Hepatocyte (in vitro differentiated cells): ENCODE measurements at regions not wholly inside any gene's neighbourhood (a gene's known extent, or its start where the extent isn't known, plus 50 kb on each side); places are given as distances from the start of the nearest gene placed in this dataset.
"Not testable (repeated sequence)": the region's sequence is repeated elsewhere in the genome, so short reads cannot be mapped to it uniquely, and the experiment has no call there.

ENCODE experiments used
- DNase-seq: peaks from one replicate; pipeline ENCODE4 v3.0.0-alpha.2; 2016; ENCODE audit warnings: low spot score
- H2AFZ ChIP-seq: fragments of 200-600 bp; sonication (generic); 2 replicates; pipeline ENCODE4 v1.6.0; 2016; ENCODE audit warnings: antibody characterized with exemption, mild to moderate bottlenecking
- H3K27ac ChIP-seq: fragments of 200-600 bp; sonication (generic); 2 replicates; pipeline ENCODE4 v1.5.1; 2016; ENCODE audit warnings: mild to moderate bottlenecking
- H3K27me3 ChIP-seq: fragments of 200-600 bp; sonication (generic); 2 replicates; pipeline ENCODE4 v1.6.1; 2016
- H3K36me3 ChIP-seq: fragments of 200-600 bp; sonication (generic); replicated peaks from 2 replicates; pipeline ENCODE4 v1.5.1; 2016; ENCODE audit warnings: low read depth; ENCODE audit not compliant: insufficient read depth
- H3K4me1 ChIP-seq: fragments of 200-600 bp; sonication (generic); 2 replicates; pipeline ENCODE4 v1.5.1; 2016; ENCODE audit warnings: mild to moderate bottlenecking, moderate library complexity; ENCODE audit not compliant: insufficient read depth
- H3K4me2 ChIP-seq: fragments of 200-600 bp; sonication (generic); 2 replicates; pipeline ENCODE4 v1.6.0; 2016
- H3K4me3 ChIP-seq: fragments of 200-600 bp; sonication (generic); 2 replicates; pipeline ENCODE4 v1.5.1; 2016; ENCODE audit warnings: mild to moderate bottlenecking
- H3K79me2 ChIP-seq: fragments of 200-600 bp; sonication (generic); 2 replicates; pipeline ENCODE4 v1.6.0; 2017; ENCODE audit warnings: mild to moderate bottlenecking
- H3K9me2 ChIP-seq: fragments of 200-600 bp; sonication (generic); replicated peaks from 2 replicates; pipeline ENCODE4 v1.6.0; 2017; ENCODE audit warnings: mild to moderate bottlenecking; ENCODE audit not compliant: insufficient read depth
- H3K9me3 ChIP-seq: fragments of 200-600 bp; sonication (generic); 2 replicates; pipeline ENCODE4 v1.5.1; 2016; ENCODE audit warnings: low read depth, mild to moderate bottlenecking
- H4K20me1 ChIP-seq: fragments of 200-600 bp; sonication (generic); 2 replicates; pipeline ENCODE4 v1.6.0; 2016; ENCODE audit warnings: mild to moderate bottlenecking; ENCODE audit not compliant: insufficient read depth, poor library complexity, severe bottlenecking
- EZH2 ChIP-seq: fragments of 200-600 bp; sonication (generic); IDR thresholded peaks from 2 replicates; pipeline ENCODE4 v1.6.1; 2016; ENCODE audit warnings: antibody characterized with exemption, mild to moderate bottlenecking, borderline replicate concordance
- EZH2phosphoT487 ChIP-seq: fragments of 200-600 bp; sonication (generic); IDR thresholded peaks from one replicate; pipeline ENCODE4 v1.6.1; 2018; ENCODE audit warnings: antibody characterized with exemption, mild to moderate bottlenecking, low read depth, moderate library complexity; ENCODE audit not compliant: unreplicated experiment, severe bottlenecking
- WGBS: methylation state at CpG from one replicate; pipeline ENCODE4 v1.1.6; 2016; ENCODE audit warnings: low lambda C conversion rate; ENCODE audit errors: missing lambda C conversion rate; 5-methylcytosine and 5-hydroxymethylcytosine counted together
- TF ChIP-seq, protein P1 (sequence below): fragments of 200-600 bp; sonication (generic); IDR thresholded peaks from 2 replicates; pipeline ENCODE4 v1.5.1; 2016; ENCODE audit warnings: antibody characterized with exemption, mild to moderate bottlenecking; ENCODE audit not compliant: poor library complexity

DNA sequence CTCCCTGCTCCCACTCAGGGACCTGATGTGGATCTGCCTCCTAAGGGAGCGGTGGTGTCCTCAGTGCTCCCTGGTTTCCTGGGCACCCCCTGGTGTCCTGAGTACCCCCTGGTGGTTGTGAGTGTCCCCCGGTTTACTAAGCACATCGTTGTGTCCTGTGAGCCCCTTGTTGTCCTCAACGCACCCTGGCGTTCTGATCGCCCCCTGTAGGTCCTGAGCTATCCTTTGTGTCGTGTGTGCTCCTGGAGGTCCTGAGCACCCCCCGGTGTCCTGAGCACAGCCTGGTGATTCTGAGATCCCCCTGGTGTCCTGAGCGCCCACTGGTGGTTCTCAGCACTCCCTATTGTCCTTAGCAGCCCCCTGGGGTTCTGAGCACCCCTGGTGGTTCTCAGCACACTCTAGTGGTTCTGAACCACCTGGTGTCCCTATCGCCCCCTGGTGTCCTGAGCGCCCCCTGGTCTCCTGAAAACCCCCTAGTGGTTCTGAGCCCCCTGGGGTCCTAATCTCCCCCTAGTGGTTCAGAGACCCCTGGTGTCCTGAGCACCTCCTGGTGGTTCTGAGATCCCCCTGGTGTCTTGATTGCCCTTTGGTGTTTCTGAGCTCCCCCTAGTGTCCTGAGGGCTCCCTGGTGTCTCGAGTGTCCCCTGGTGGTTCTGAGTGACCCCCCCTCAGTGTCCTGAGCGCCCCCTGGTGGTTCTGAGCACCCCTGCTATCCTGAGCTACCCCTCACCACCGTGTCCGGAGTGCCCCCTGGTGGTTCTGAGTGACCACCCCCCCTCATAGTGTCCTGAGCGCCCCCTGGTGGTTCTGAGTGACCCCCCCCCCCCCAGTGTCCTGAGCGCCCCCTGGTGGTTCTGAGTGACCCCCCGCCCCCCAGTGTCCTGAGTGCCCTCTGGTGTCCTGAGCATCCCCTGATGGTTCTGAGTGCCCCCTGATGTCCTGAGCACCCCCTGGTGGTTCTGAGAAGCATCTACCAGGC, 615.1 kb downstream of the TMEM121 start:
- H3K4me3 ChIP-seq: no peak overlapping the region
- H3K9me3 ChIP-seq: no peaks in the 10 kb centered on the region
- H3K4me1 ChIP-seq: no peaks in the 10 kb centered on the region
- 87% methylated on average over 9 of the region's 18 CpGs for WGBS
- no peak overlapping the region for H3K27ac ChIP-seq
- H3K79me2 ChIP-seq: no peaks in the 10 kb centered on the region
- H3K9me2 ChIP-seq: no peaks in the 10 kb centered on the region
- DNase-seq: no peak
- no peaks in the 10 kb centered on the region for H4K20me1 ChIP-seq
- TF ChIP-seq, protein P1, sequence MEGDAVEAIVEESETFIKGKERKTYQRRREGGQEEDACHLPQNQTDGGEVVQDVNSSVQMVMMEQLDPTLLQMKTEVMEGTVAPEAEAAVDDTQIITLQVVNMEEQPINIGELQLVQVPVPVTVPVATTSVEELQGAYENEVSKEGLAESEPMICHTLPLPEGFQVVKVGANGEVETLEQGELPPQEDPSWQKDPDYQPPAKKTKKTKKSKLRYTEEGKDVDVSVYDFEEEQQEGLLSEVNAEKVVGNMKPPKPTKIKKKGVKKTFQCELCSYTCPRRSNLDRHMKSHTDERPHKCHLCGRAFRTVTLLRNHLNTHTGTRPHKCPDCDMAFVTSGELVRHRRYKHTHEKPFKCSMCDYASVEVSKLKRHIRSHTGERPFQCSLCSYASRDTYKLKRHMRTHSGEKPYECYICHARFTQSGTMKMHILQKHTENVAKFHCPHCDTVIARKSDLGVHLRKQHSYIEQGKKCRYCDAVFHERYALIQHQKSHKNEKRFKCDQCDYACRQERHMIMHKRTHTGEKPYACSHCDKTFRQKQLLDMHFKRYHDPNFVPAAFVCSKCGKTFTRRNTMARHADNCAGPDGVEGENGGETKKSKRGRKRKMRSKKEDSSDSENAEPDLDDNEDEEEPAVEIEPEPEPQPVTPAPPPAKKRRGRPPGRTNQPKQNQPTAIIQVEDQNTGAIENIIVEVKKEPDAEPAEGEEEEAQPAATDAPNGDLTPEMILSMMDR: no peak
- no peak for TF ChIP-seq EZH2
- no peak for TF ChIP-seq EZH2phosphoT487
- H2AFZ ChIP-seq: no peak overlapping the region
- no peaks in the 10 kb centered on the region for H3K27me3 ChIP-seq
- H3K36me3 ChIP-seq: no peaks in the 10 kb centered on the region
- no peak overlapping the region for H3K4me2 ChIP-seq

GRCh38 chr14:106145731-106146130, 619.3 kb downstream of the TMEM121 start:
- not testable (repeated sequence) for H3K79me2 ChIP-seq, H3K4me1 ChIP-seq, DNase-seq, H3K9me2 ChIP-seq, H3K4me2 ChIP-seq, H3K4me3 ChIP-seq, H4K20me1 ChIP-seq, H3K36me3 ChIP-seq, H3K27me3 ChIP-seq, H2AFZ ChIP-seq, H3K27ac ChIP-seq, H3K9me3 ChIP-seq
- WGBS: 77% methylated on average over 6 of the region's 6 CpGs

DNA sequence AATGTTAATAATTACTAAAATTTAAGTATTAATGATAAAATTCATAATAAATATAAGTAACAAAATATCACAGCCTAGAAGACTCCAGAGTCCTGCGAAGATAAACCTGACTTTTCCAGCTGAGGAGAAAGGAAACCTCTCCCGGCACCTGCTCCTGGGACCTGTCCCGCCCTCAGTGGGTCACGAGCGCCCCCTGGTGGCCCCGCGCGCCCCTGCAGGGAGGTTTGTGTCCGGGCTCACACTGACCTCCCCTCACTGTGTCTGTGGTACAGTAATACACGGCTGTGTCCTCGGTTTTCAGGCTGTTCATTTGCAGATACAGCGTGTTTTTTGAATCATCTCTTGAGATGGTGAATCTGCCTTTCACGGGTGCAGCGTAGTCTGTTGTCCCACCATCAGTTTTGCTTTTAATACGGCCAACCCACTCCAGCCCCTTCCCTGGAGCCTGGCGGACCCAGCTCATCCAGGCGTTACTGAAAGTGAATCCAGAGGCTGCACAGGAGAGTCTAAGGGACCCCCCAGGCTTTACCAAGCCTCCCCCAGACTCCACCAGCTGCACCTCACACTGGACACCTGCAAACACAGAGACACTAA, 627.1 kb downstream of the TMEM121 start:
- not testable (repeated sequence) for H3K9me2 ChIP-seq, H3K36me3 ChIP-seq, H3K9me3 ChIP-seq, H3K27me3 ChIP-seq, H2AFZ ChIP-seq, H3K4me1 ChIP-seq, H3K4me2 ChIP-seq, H3K27ac ChIP-seq, H3K79me2 ChIP-seq, DNase-seq, H3K4me3 ChIP-seq, H4K20me1 ChIP-seq
- 40% methylated on average over 17 of the region's 17 CpGs for WGBS

- Histone ChIP-seq H3K36me3 (no peaks in the 10 kb centered on the region), H3K79me2 (no peaks in the 10 kb centered on the region), H3K4me3 (no peak overlapping the region), H3K4me1 (no peaks in the 10 kb centered on the region), H2AFZ (no peak overlapping the region), H3K27ac (no peak overlapping the region), H3K9me2 (no peaks in the 10 kb centered on the region), H3K4me2 (no peak overlapping the region), H3K27me3 (no peaks in the 10 kb centered on the region), H4K20me1 (no peaks in the 10 kb centered on the region), H3K9me3 (no peaks in the 10 kb centered on the region)
- TF ChIP-seq EZH2 (no peak), EZH2phosphoT487 (no peak)
- TF ChIP-seq, protein P1: no peak
- DNase-seq: no peak
- 52% methylated on average over 3 of the region's 3 CpGs for WGBS
Observed at GRCh38 chr14:106163316-106163715, 636.9 kb downstream of the TMEM121 start.

GRCh38 chr14:106163812-106164211, 637.4 kb downstream of the TMEM121 start:
- H3K9me2 ChIP-seq, DNase-seq, H3K27me3 ChIP-seq, H3K79me2 ChIP-seq, H3K4me3 ChIP-seq, H3K4me1 ChIP-seq, H3K9me3 ChIP-seq, H3K36me3 ChIP-seq, H3K27ac ChIP-seq, H3K4me2 ChIP-seq, H2AFZ ChIP-seq, H4K20me1 ChIP-seq: not testable (repeated sequence)
- 45% methylated on average over 3 of the region's 3 CpGs for WGBS
